Activated CD4-positive, alpha-beta memory T cell treated with anti-CD3 and anti-CD28 coated beads for 36 hours (primary cell): ENCODE measurements at regions not wholly inside any gene's neighbourhood (a gene's known extent, or its start where the extent isn't known, plus 50 kb on each side); places are given as distances from the start of the nearest gene placed in this dataset.

Source experiments
- CTCF ChIA-PET: fragments of 350-600 bp; sonication (Branson Sonifier 250); formaldehyde crosslinking; loops from one replicate; lab custom pipeline; 2021; ENCODE audit warnings: antibody characterized with exemption, inconsistent platforms; lab: Charles Lee
- POLR2A ChIA-PET: fragments of 350-600 bp; sonication (Branson Sonifier 250); formaldehyde crosslinking; loops from one replicate; lab custom pipeline; 2021; ENCODE audit warnings: antibody characterized with exemption; lab: Charles Lee
- DNase-seq: peaks from one replicate; pipeline ENCODE4 v3.0.0-alpha.2; 2020
- H3K27ac Mint-ChIP-seq: one replicate; pipeline ENCODE4 v1.8.0; 2021; ENCODE audit warnings: mixed read lengths
- H3K27me3 Mint-ChIP-seq: one replicate; pipeline ENCODE4 v1.8.0; 2021; ENCODE audit warnings: mixed read lengths
- H3K36me3 Mint-ChIP-seq: one replicate; pipeline ENCODE4 v1.8.0; 2021; ENCODE audit warnings: mixed read lengths
- H3K4me1 Mint-ChIP-seq: one replicate; pipeline ENCODE4 v1.8.0; 2021; ENCODE audit warnings: low read depth, mixed read lengths
- H3K4me3 Mint-ChIP-seq: one replicate; pipeline ENCODE4 v1.8.0; 2021; ENCODE audit warnings: mild to moderate bottlenecking, mixed read lengths
- H3K9me3 Mint-ChIP-seq: one replicate; pipeline ENCODE4 v1.8.0; 2021; ENCODE audit warnings: mixed read lengths
- intact Hi-C: fragments of 100-400 bp; cut with micrococcal nuclease; formaldehyde crosslinking; loops from one replicate; pipeline ENCODE4 v1.15.1; 2023

GRCh38 chr2:188119112-188119838 lies 172.4 kb upstream of the GULP1 start:
- DNase-seq, result no peak
- Mint-ChIP-seq H3K36me3 (no peaks in the 10 kb centered on the region), H3K27me3 (no peaks in the 10 kb centered on the region), H3K4me1 (no peaks in the 10 kb centered on the region), H3K4me3 (no peak overlapping the region), H3K9me3 (no peaks in the 10 kb centered on the region), H3K27ac (no peak overlapping the region)
- ChIA-PET POLR2A (no interaction called here), CTCF (no interaction called here)
- intact Hi-C loops, result no loop called here

- ChIA-PET POLR2A (no interaction called here), CTCF (no interaction called here)
- no peak overlapping the region for H3K4me3 Mint-ChIP-seq
- no peaks in the 10 kb centered on the region for H3K4me1 Mint-ChIP-seq
- H3K27me3 Mint-ChIP-seq, result no peaks in the 10 kb centered on the region
- no peak overlapping the region for H3K27ac Mint-ChIP-seq
- no peaks in the 10 kb centered on the region for H3K9me3 Mint-ChIP-seq
- no peak for DNase-seq
- intact Hi-C loops, result no loop called here
- no peaks in the 10 kb centered on the region for H3K36me3 Mint-ChIP-seq
Measured at GRCh38 chr2:188122985-188123384, 168.7 kb upstream of the GULP1 start.

GRCh38 chr2:188129677-188130076 lies 162.0 kb upstream of the GULP1 start:
- no peak for DNase-seq
- Mint-ChIP-seq H3K4me3 (no peak overlapping the region), H3K27me3 (no peaks in the 10 kb centered on the region)

DNA sequence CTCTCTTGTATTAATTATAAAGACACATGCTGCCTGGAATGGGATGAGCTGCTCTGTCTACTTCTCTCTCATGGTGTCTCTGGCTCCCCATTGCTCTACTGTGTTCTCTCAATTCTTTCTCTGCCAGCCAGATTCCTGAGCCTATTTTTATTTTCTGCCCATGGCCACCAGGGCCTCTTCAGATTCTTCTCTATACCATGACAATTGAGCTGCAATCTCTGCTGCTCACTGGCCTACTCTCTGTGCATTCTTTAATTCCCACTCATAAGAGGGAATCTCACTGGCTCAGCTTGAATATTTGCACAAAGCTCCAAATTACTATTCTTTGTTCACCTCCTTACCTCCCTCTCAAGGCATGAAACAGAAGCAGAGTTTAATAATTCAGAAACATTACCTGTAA lies 161.4 kb upstream of the GULP1 start:
- no peaks in the 10 kb centered on the region for H3K9me3 Mint-ChIP-seq
- H3K36me3 Mint-ChIP-seq, result no peaks in the 10 kb centered on the region
- DNase-seq, result no peak
- no peak overlapping the region for H3K4me3 Mint-ChIP-seq
- no peaks in the 10 kb centered on the region for H3K4me1 Mint-ChIP-seq
- no peaks in the 10 kb centered on the region for H3K27me3 Mint-ChIP-seq
- ChIA-PET CTCF (no interaction called here), POLR2A (no interaction called here)
- intact Hi-C loops, result no loop called here
- no peak overlapping the region for H3K27ac Mint-ChIP-seq

More at GRCh38 chr2:188129677-188130076, 162.0 kb upstream of the GULP1 start:
- ChIA-PET CTCF (no interaction called here), POLR2A (no interaction called here)
- no peaks in the 10 kb centered on the region for H3K36me3 Mint-ChIP-seq
- no peaks in the 10 kb centered on the region for H3K4me1 Mint-ChIP-seq
- no peaks in the 10 kb centered on the region for H3K9me3 Mint-ChIP-seq
- intact Hi-C loops, result no loop called here
- no peak overlapping the region for H3K27ac Mint-ChIP-seq

DNA sequence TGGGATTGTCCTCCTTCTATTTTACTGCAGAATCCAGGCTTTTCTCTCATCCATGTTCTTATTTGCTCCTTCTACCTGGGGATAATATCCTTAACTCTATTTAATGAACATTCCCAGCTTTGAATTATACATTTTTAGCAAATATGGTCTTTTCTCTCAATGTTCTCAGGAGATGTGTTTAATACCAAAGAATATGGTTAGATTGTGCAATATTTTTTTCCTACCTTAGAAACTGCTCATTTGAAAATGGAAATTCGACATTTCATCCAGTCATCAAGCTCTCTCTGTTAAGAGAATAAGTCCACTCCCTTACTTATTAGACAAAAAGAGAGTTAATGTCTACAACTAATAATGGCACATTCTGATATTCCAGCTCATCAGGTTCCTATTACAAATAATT lies 160.4 kb upstream of the GULP1 start:
- no peaks in the 10 kb centered on the region for H3K27me3 Mint-ChIP-seq
- no peaks in the 10 kb centered on the region for H3K36me3 Mint-ChIP-seq
- H3K4me1 Mint-ChIP-seq, result no peaks in the 10 kb centered on the region
- no peak overlapping the region for H3K27ac Mint-ChIP-seq
- no peak overlapping the region for H3K4me3 Mint-ChIP-seq
- intact Hi-C loops, result no loop called here
- ChIA-PET CTCF (no interaction called here), POLR2A (no interaction called here)
- DNase-seq, result no peak
- H3K9me3 Mint-ChIP-seq, result no peaks in the 10 kb centered on the region

DNA sequence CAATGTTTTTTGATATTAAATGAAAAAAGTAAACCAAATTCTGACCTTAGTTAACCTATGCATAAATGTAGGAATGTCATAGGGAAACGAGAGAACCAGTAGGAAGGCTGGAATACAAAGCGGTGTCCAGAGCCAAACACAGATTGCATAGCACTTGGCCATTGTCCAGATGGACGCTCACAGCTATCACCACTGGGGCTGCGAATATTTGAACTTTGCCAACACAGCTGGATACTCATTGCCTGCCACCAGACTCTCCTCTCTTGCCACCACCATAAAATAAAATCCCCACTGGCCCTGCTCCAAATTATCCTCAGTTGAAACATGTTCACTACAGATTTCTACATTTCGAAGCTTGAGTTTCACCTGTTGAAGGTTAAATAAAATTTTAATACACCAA lies 159.3 kb upstream of the GULP1 start:
- Mint-ChIP-seq H3K36me3 (no peaks in the 10 kb centered on the region), H3K27me3 (no peaks in the 10 kb centered on the region), H3K4me1 (no peaks in the 10 kb centered on the region), H3K9me3 (no peaks in the 10 kb centered on the region), H3K27ac (no peak overlapping the region), H3K4me3 (no peak overlapping the region)
- DNase-seq, result no peak
- ChIA-PET POLR2A (no interaction called here), CTCF (no interaction called here)
- intact Hi-C loops, result no loop called here

- DNase-seq, result no peak
- no peaks in the 10 kb centered on the region for H3K4me1 Mint-ChIP-seq
- no peak overlapping the region for H3K4me3 Mint-ChIP-seq
- intact Hi-C loops, result no loop called here
- no peaks in the 10 kb centered on the region for H3K36me3 Mint-ChIP-seq
- H3K27ac Mint-ChIP-seq, result no peak overlapping the region
- ChIA-PET POLR2A (no interaction called here), CTCF (no interaction called here)
- H3K27me3 Mint-ChIP-seq, result no peaks in the 10 kb centered on the region
- H3K9me3 Mint-ChIP-seq, result no peaks in the 10 kb centered on the region
Measured at GRCh38 chr2:188134241-188134640, 157.4 kb upstream of the GULP1 start.

- DNase-seq, result no peak
- ChIA-PET POLR2A (no interaction called here), CTCF (no interaction called here)
- Mint-ChIP-seq H3K4me3 (no peak overlapping the region), H3K9me3 (no peaks in the 10 kb centered on the region), H3K4me1 (no peaks in the 10 kb centered on the region), H3K27me3 (no peaks in the 10 kb centered on the region), H3K27ac (no peak overlapping the region), H3K36me3 (no peaks in the 10 kb centered on the region)
- intact Hi-C loops, result no loop called here
Measured at GRCh38 chr2:188138313-188138712, 153.4 kb upstream of the GULP1 start.

DNA sequence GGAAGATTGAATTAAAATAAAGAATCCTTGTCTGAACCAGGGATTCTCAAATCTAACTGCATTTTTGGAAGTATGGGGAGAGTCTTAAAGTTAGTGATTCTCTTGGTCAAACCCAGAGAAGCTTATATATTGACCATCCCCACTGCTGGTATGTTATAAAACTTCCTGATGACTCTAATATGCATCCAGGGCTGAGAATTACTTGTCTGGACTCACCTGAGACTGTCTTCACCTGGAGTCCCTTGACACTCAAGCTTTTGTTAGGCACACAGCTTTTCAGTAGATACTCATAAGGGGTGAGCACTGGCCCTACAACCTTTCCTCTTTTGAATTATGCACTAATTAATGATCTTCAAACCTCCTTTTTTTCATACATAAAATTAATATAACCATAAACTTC lies 149.6 kb upstream of the GULP1 start:
- Mint-ChIP-seq H3K27me3 (no peaks in the 10 kb centered on the region), H3K4me3 (no peak overlapping the region), H3K27ac (no peak overlapping the region), H3K4me1 (no peaks in the 10 kb centered on the region), H3K9me3 (no peaks in the 10 kb centered on the region), H3K36me3 (no peaks in the 10 kb centered on the region)
- POLR2A ChIA-PET, result no interaction called here
- CTCF ChIA-PET, result no interaction called here
- intact Hi-C loops, result no loop called here
- no peak for DNase-seq

GRCh38 chr2:188142636-188143295 lies 148.9 kb upstream of the GULP1 start:
- POLR2A ChIA-PET, result no interaction called here
- Mint-ChIP-seq H3K27ac (no peak overlapping the region), H3K27me3 (no peaks in the 10 kb centered on the region), H3K9me3 (no peaks in the 10 kb centered on the region), H3K36me3 (no peaks in the 10 kb centered on the region), H3K4me1 (no peaks in the 10 kb centered on the region), H3K4me3 (no peak overlapping the region)
- CTCF ChIA-PET, result no interaction called here
- intact Hi-C loops, result no loop called here
- DNase-seq, result no peak

- Mint-ChIP-seq H3K27me3 (no peaks in the 10 kb centered on the region), H3K4me3 (no peak overlapping the region), H3K27ac (no peak overlapping the region), H3K36me3 (no peaks in the 10 kb centered on the region), H3K9me3 (no peaks in the 10 kb centered on the region), H3K4me1 (no peaks in the 10 kb centered on the region)
- intact Hi-C loops, result no loop called here
- CTCF ChIA-PET, result no interaction called here
- POLR2A ChIA-PET, result no interaction called here
- no peak for DNase-seq
Measured at GRCh38 chr2:188145885-188146284, 145.8 kb upstream of the GULP1 start.

GRCh38 chr2:188146888-188147287 lies 144.8 kb upstream of the GULP1 start:
- intact Hi-C loops, result no loop called here

DNA sequence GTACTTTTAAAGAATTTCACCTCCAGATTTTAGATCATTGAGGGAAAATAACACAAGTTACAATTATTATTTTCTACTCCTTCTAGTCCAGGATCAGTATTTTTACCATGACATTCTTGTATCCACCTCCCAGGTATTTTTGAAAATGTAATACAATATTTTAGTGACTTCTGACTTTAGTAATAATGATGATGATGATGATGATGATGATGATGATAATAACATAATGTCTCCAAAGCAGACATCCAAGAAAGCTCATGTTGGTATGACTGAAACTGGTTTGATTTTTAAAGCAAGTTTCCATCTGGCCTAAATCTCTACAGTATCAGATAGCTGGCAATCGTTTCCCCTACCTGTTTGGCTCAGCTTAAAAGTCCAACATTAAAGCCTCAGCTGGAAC lies 140.0 kb upstream of the GULP1 start:
- intact Hi-C loops, result no loop called here
- ChIA-PET POLR2A (no interaction called here), CTCF (no interaction called here)
- H3K27ac Mint-ChIP-seq, result no peak overlapping the region
- no peaks in the 10 kb centered on the region for H3K36me3 Mint-ChIP-seq
- DNase-seq, result no peak
- H3K27me3 Mint-ChIP-seq, result no peaks in the 10 kb centered on the region
- no peaks in the 10 kb centered on the region for H3K9me3 Mint-ChIP-seq
- no peaks in the 10 kb centered on the region for H3K4me1 Mint-ChIP-seq
- H3K4me3 Mint-ChIP-seq, result no peak overlapping the region

More at GRCh38 chr2:188146888-188147287, 144.8 kb upstream of the GULP1 start:
- no peak for DNase-seq
- POLR2A ChIA-PET, result no interaction called here
- H3K27ac Mint-ChIP-seq, result no peak overlapping the region
- no peaks in the 10 kb centered on the region for H3K27me3 Mint-ChIP-seq
- H3K4me3 Mint-ChIP-seq, result no peak overlapping the region
- no peaks in the 10 kb centered on the region for H3K36me3 Mint-ChIP-seq
- no peaks in the 10 kb centered on the region for H3K4me1 Mint-ChIP-seq
- CTCF ChIA-PET, result no interaction called here
- no peaks in the 10 kb centered on the region for H3K9me3 Mint-ChIP-seq
